ENCODE measurements at regions not wholly inside any gene's neighbourhood (a gene's known extent, or its start where the extent isn't known, plus 50 kb on each side); places are given as distances from the start of the nearest gene placed in this dataset.

DNA sequence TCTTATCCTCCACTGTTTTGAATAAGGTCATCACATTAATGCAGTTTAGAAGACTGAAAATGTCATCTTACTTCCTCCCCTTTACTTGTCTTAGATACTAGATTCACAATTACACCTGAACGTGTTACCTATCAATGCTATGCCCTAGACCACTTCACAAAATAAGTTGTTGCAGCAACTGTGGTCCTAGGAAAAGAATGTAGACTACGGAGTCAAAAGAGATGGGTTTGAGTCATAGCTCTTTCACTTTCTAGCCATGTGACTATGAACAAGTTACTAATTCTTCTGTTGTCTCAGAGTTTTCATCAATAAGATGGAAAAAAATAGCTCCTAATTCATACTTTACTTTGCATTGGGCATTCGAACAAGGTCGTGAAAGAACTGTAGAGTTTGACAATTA is 164.3 kb upstream of the PREP start:
- TF ChIP-seq POU2F2 (IDR thresholded peaks at IDR 0.05; ENCODE audit: low read depth, low read length) = no peak
- no peak for TF ChIP-seq SPI1 (IDR thresholded peaks at IDR 0.05; ENCODE audit: low read depth, low read length)
- no peak for TF ChIP-seq POLR2AphosphoS5 (IDR thresholded peaks at IDR 0.05; ENCODE audit: low read depth, low read length)
- TF ChIP-seq POLR2A (IDR thresholded peaks at IDR 0.05; ENCODE audit: low read depth, low read length) = no peak
- TF ChIP-seq TAF1 (IDR thresholded peaks at IDR 0.05; ENCODE audit: low read depth, low read length) = no peak
- no peak for TF ChIP-seq PAX5 (IDR thresholded peaks at IDR 0.05; ENCODE audit: insufficient read depth, low read length, severe bottlenecking)
- no peak for FAIRE-seq
- no peak for DNase-seq (ENCODE audit: insufficient read length, low spot score)

DNA sequence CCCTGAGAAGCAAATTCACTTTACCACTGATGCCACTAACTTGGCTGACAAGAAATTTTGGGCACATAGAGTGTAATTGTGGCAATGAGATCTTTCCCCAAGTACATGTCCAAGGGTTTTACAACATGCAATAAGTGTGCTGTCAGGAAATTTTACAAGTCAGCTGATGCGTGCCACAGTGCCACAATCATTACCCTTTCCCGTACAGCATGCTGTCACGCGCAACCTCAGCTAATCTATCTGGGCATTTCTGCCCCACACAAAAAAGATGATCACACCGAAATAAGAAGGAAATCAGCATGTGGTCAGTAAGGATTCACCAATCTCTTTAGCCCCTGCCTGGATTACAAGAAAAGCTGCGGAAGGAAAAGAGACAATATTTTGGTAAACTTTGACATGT is 163.6 kb upstream of the PREP start:
- no peak for DNase-seq (ENCODE audit: insufficient read length, low spot score)
- no peak for FAIRE-seq
- no peak for TF ChIP-seq POLR2A (IDR thresholded peaks at IDR 0.05; ENCODE audit: low read depth, low read length)
- no peak for TF ChIP-seq POLR2AphosphoS5 (IDR thresholded peaks at IDR 0.05; ENCODE audit: low read depth, low read length)
- no peak for TF ChIP-seq PAX5 (IDR thresholded peaks at IDR 0.05; ENCODE audit: insufficient read depth, low read length, severe bottlenecking)
- TF ChIP-seq SPI1 (IDR thresholded peaks at IDR 0.05; ENCODE audit: low read depth, low read length) = no peak
- no peak for TF ChIP-seq POU2F2 (IDR thresholded peaks at IDR 0.05; ENCODE audit: low read depth, low read length)
- no peak for TF ChIP-seq TAF1 (IDR thresholded peaks at IDR 0.05; ENCODE audit: low read depth, low read length)

DNA sequence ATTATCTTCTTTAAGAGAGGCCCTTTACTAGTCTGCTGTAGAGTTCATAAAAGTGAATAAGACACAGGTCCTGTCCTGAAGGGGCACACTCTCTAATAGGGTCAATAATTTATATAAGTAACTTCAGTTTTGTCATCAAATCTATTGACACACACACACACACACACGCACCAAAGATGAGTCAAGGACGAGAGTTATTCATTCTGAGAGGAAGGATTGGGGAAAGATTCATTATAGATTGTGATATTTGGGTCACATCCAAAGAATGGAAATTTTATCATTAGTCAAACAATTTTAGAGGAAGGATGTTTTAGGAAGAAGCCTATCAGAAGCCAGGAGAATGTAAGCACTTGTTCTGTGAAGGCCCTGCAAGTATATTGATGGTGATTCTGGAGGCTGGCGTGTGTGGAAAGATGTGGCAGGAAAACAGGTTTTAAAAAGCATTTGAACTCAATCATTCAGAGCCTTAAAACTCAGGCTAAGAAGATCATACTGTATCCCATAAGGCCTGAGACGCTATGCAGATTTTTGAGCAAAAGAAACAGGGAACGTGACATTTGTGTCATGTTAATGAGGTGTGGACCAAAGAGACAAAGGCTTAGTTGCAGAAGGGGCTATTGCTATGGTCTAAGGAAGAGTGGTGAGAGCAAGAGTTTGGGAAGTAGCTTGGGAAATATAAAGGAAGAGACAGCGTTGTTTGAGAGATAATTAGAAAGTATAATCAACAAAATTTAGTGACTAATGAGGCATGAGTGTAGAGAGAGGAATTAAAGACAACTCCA is 161.4 kb upstream of the PREP start:
- TF ChIP-seq PAX5 (IDR thresholded peaks at IDR 0.05; ENCODE audit: insufficient read depth, low read length, severe bottlenecking) (no peak), TAF1 (IDR thresholded peaks at IDR 0.05; ENCODE audit: low read depth, low read length) (no peak), POU2F2 (IDR thresholded peaks at IDR 0.05; ENCODE audit: low read depth, low read length) (no peak), POLR2AphosphoS5 (IDR thresholded peaks at IDR 0.05; ENCODE audit: low read depth, low read length) (no peak), SPI1 (IDR thresholded peaks at IDR 0.05; ENCODE audit: low read depth, low read length) (no peak), POLR2A (IDR thresholded peaks at IDR 0.05; ENCODE audit: low read depth, low read length) (no peak)
- FAIRE-seq (no peak), DNase-seq (ENCODE audit: insufficient read length, low spot score) (no peak)

DNA sequence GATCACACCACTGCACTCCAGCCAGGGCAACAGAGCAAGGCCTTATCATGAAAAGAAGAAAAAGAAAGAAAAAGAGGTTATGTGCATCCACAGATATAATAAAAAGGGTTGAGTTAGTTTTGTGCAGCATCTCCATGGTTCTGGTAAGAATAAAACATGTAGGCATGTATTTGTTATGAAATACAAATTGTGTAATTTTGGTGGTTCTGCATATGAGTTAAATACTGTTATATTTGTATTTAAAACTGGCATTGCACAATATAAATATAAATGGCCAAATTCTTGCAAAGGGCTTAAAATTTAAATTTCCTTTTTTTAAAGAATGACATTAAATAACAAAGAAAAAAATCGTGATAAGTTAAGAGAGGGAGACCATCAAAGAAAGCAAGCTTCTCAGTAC is 159.1 kb upstream of the PREP start:
- TF ChIP-seq POLR2A (IDR thresholded peaks at IDR 0.05; ENCODE audit: low read depth, low read length) (no peak), TAF1 (IDR thresholded peaks at IDR 0.05; ENCODE audit: low read depth, low read length) (no peak), PAX5 (IDR thresholded peaks at IDR 0.05; ENCODE audit: insufficient read depth, low read length, severe bottlenecking) (no peak)
- FAIRE-seq = no peak
- DNase-seq (ENCODE audit: insufficient read length, low spot score) = no peak

DNA sequence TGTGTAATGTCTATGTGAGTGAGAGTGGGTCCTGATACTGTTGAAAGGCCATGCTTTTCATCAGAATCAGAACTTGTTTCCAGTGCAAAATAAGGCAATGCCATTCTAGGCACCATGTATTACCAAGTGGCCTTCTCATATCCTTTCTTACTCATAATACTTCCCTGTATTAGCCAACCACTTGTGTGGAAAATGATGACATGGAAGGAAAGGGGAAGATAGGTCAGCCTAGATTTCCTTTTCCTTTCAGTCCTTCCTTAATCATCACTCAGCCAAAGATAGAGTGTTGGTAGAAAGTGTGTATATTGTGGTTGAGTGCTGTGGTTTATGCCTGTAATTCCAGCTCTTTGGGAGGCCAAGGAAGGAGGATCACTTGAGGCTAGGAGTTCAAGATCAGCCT is 158.6 kb upstream of the PREP start:
- FAIRE-seq (no peak), DNase-seq (ENCODE audit: insufficient read length, low spot score) (no peak)
- TF ChIP-seq POU2F2 (IDR thresholded peaks at IDR 0.05; ENCODE audit: low read depth, low read length) (no peak), POLR2A (IDR thresholded peaks at IDR 0.05; ENCODE audit: low read depth, low read length) (no peak), PAX5 (IDR thresholded peaks at IDR 0.05; ENCODE audit: insufficient read depth, low read length, severe bottlenecking) (no peak), POLR2AphosphoS5 (IDR thresholded peaks at IDR 0.05; ENCODE audit: low read depth, low read length) (no peak), SPI1 (IDR thresholded peaks at IDR 0.05; ENCODE audit: low read depth, low read length) (no peak), TAF1 (IDR thresholded peaks at IDR 0.05; ENCODE audit: low read depth, low read length) (no peak)

DNA sequence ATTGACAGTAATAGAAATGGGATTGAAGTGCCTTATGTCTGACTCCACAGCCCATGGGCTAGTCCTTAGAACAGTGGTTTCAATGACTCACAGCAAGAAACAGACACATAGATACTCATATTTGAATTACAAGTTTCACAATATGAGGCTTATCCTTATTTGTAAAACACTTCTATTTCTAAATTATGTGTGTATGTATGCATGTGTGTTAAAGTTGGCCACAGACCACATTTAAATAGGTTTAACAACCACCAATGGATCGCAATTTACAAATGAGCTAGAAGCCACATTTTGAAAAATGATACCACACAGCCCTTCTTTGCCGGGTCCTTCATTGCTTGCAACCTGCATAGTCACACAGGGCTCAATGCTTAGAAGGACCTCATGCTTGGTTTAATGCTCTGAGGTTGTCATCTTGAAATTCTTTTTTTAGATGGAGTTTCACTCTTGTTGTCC is 157.8 kb upstream of the PREP start:
- TF ChIP-seq SPI1 (IDR thresholded peaks at IDR 0.05; ENCODE audit: low read depth, low read length) = no peak
- no peak for TF ChIP-seq POLR2AphosphoS5 (IDR thresholded peaks at IDR 0.05; ENCODE audit: low read depth, low read length)
- TF ChIP-seq POLR2A (IDR thresholded peaks at IDR 0.05; ENCODE audit: low read depth, low read length) = no peak
- TF ChIP-seq POU2F2 (IDR thresholded peaks at IDR 0.05; ENCODE audit: low read depth, low read length) = no peak
- TF ChIP-seq PAX5 (IDR thresholded peaks at IDR 0.05; ENCODE audit: insufficient read depth, low read length, severe bottlenecking) = no peak
- TF ChIP-seq TAF1 (IDR thresholded peaks at IDR 0.05; ENCODE audit: low read depth, low read length) = no peak
- no peak for DNase-seq (ENCODE audit: insufficient read length, low spot score)
- FAIRE-seq = no peak

DNA sequence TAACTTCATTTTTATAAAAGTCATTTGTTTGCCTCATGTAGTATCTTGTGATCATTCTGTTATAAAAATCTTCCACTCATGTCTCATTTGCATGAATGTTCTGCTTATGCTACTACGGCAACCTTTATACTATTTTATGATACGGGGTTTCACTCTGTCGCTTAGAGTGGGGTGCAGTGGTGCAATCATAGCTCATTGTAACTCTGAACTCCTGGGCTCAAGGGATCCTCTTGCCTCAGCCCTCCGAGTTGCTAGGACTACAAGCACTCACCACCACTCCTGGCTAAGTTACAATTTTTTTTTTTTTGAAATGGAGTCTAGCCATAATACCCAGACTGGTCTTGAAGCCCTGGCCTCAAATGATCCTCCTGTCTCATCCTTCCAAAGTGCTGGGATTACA is 154.4 kb upstream of the PREP start:
- FAIRE-seq (no peak), DNase-seq (ENCODE audit: insufficient read length, low spot score) (no peak)
- TF ChIP-seq POU2F2 (IDR thresholded peaks at IDR 0.05; ENCODE audit: low read depth, low read length) (no peak), SPI1 (IDR thresholded peaks at IDR 0.05; ENCODE audit: low read depth, low read length) (no peak), POLR2AphosphoS5 (IDR thresholded peaks at IDR 0.05; ENCODE audit: low read depth, low read length) (no peak), PAX5 (IDR thresholded peaks at IDR 0.05; ENCODE audit: insufficient read depth, low read length, severe bottlenecking) (no peak), TAF1 (IDR thresholded peaks at IDR 0.05; ENCODE audit: low read depth, low read length) (no peak), POLR2A (IDR thresholded peaks at IDR 0.05; ENCODE audit: low read depth, low read length) (no peak)

DNA sequence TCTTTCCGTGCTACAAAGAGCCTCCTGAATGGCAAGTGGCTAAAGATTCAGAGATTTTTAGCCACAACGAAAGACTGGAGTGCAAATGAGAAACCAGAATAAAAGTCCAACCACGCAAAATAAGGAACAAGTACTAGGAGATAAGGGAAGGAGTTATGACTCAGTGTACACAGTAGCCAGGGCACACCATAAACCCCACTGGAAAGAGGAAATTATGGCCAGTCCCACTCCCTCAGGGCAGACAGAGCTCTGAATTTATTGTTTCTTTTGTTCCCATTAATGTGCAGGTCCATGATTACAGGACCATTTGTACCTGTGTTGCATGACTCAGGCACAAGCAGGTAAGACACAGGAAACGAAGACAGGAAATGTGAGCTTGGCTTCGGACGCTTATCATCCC is 150.3 kb upstream of the PREP start:
- no peak for FAIRE-seq
- no peak for TF ChIP-seq POLR2AphosphoS5 (IDR thresholded peaks at IDR 0.05; ENCODE audit: low read depth, low read length)
- no peak for TF ChIP-seq TAF1 (IDR thresholded peaks at IDR 0.05; ENCODE audit: low read depth, low read length)
- no peak for TF ChIP-seq POLR2A (IDR thresholded peaks at IDR 0.05; ENCODE audit: low read depth, low read length)
- TF ChIP-seq SPI1 (IDR thresholded peaks at IDR 0.05; ENCODE audit: low read depth, low read length) = no peak
- TF ChIP-seq PAX5 (IDR thresholded peaks at IDR 0.05; ENCODE audit: insufficient read depth, low read length, severe bottlenecking) = no peak
- no peak for TF ChIP-seq POU2F2 (IDR thresholded peaks at IDR 0.05; ENCODE audit: low read depth, low read length)
- DNase-seq (ENCODE audit: insufficient read length, low spot score) = no peak

DNA sequence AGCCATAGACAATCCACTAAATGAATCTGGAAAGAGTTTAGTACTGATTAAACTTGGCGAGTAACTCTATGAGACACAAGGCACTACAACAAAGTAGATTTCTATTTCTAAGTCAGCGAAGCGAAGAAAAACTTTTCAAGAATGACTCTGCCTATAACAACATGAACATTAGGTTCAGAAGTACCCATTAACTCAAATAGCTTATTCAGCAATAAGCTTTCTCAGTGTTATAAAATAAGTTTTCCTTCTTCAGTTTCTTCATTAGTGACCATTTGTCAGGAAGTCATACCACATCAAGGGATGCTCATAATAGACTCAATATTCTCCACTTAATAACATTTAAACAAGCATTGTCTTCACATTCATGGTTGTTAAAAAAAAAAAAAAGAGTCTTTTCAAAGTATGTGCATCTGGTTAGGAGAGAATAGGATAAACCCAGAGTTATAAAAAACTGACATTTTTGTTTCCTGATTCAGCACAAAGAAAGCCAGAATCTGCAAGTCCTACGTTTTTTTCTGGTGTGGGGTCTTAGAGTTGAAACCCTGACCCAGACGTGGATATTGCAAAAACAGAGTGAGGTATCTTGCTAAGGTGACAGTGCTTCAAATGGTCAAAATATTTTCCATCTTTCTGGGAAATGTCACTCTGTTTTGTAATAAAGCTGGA is 148.2 kb upstream of the PREP start:
- FAIRE-seq = no peak
- no peak for DNase-seq (ENCODE audit: insufficient read length, low spot score)
- TF ChIP-seq PAX5 (IDR thresholded peaks at IDR 0.05; ENCODE audit: insufficient read depth, low read length, severe bottlenecking) = no peak
- TF ChIP-seq POLR2A (IDR thresholded peaks at IDR 0.05; ENCODE audit: low read depth, low read length) = no peak
- no peak for TF ChIP-seq TAF1 (IDR thresholded peaks at IDR 0.05; ENCODE audit: low read depth, low read length)
- TF ChIP-seq SPI1 (IDR thresholded peaks at IDR 0.05; ENCODE audit: low read depth, low read length) = no peak
- TF ChIP-seq POU2F2 (IDR thresholded peaks at IDR 0.05; ENCODE audit: low read depth, low read length) = no peak
- no peak for TF ChIP-seq POLR2AphosphoS5 (IDR thresholded peaks at IDR 0.05; ENCODE audit: low read depth, low read length)

Data from GM12891 (cell line).